Lung microvascular endothelial cell (primary cell): ENCODE measurements at regions not wholly inside any gene's neighbourhood (a gene's known extent, or its start where the extent isn't known, plus 50 kb on each side); places are given as distances from the start of the nearest gene placed in this dataset.
"Not testable (repeated sequence)": the region's sequence is repeated elsewhere in the genome, so short reads cannot be mapped to it uniquely, and the experiment has no call there.

Source experiments
- DNase-seq, 2 donors: peaks; one replicate each; pipeline versions ENCODE4 v3.0.0 to v3.0.0-alpha.2; 2010; ENCODE audit warnings: low read depth in 2 of 2

DNA sequence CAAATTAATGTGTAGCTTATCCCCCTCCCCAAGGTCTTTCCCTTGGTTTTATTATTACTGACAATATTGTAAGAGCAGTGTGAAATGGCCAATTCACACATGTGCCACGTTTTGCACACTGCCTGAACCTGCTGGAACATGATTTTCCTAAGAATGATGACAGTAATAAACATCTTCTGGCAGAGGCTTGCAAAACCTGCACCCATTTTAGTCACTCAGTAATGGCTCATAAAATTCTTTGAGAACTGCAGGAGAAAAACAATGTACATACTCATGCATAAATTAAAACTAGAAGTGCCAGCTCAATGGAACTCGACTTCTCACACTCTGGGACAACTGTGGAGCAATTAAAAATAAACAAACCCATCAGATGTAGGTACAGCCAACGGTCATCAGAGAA is 96.8 kb upstream of the POMZP3 start:
- not testable (repeated sequence) for DNase-seq

DNA sequence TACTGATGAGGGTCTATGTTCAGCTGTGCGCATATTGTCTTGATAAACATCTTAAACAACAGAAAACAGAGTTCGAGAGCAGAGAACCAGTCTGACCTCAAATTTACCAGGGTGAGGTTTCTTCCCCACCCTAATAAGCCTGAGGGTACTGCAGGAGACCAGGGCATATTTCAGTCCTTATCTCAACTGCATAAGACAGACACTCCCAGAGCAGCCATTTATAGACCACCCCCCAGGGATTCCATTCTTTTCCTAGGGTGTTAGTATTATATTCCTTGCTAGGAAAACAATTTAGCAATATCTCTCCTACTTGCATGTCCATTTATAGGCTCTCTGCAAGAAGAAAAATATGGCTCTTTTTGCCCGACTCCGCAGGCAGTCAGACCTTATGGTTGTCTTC is 89.5 kb upstream of the POMZP3 start:
- DNase-seq = not testable (repeated sequence)

DNA sequence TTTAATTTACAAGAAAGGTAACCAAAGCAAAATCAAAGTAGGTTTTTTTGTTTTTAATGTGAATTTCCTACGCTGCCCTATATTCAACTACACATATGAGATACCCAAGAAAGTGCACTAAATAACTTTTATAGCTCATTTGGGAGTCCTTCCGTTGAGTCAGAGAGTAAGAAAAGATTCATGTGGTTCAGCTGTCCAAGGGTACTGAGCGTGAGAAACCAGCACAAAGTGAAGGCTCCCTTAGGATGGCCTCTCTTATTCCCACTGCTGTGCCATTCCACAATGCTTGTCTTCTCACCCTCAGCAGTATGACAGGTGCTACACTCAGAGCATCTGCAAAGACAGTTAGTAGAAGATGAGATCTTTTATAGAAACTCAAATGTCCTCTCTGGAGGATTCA is 85.8 kb upstream of the POMZP3 start:
- not testable (repeated sequence) for DNase-seq

DNA sequence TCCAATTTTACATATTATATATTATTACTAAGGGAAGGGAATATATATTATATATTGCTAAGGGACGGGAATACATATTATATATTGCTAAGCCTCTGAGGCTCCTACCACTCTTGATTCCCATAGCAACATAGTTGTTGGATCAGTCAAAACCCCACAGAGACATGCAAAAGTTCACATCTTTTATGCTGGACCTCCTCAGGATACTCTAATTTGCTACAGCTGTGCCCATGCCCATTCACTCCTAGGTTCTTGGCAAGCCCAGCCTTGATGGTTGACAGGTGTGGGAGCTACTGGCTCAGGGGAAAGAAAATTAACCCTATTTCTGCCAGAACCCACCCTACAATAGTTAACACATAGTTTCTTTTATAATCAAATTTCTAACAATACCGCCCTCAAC is 84.6 kb upstream of the POMZP3 start:
- not testable (repeated sequence) for DNase-seq

GRCh38 chr7:76709703-76710102 is 82.6 kb upstream of the POMZP3 start:
- not testable (repeated sequence) for DNase-seq

DNA sequence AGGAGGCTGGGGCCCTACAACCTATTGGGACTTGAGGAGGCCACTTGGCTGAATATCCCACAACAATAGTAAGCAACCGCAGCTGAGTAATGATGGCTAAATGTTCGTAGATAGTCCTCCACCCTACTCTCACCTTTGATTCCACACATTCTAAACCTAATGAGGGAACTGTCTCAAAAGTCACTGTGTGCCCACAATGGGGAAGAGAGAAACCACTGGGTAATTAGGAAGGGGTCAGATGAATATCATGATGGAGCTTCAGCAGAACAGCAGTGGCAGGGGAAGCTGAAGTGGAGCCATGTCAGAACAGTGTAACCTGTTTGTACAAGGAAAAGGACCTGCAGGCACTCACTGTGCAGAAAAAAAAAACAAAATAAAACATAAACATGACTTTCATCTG is 81.4 kb upstream of the POMZP3 start:
- DNase-seq = not testable (repeated sequence)

- not testable (repeated sequence) for DNase-seq
Observed at GRCh38 chr7:76703815-76704214, 76.7 kb upstream of the POMZP3 start.

DNA sequence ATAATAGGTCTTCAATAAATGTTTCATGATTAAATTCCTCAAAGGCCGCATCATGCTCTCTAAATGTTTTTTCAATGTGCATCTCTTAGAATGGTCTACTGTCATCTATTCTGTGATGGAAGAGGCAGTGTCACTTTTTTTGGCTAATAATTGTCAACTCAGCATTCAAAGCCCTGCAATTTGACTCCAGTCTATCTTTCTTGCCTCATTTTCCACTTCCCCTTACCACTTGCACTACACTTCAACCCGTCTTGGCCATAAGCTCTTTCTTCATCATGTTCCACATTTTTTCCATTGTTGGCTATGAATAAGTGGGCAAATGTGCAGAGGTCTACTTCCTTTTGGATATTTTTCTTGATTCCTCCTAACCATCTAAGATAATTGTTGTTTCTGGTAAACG is 59.2 kb upstream of the POMZP3 start:
- not testable (repeated sequence) for DNase-seq

DNA sequence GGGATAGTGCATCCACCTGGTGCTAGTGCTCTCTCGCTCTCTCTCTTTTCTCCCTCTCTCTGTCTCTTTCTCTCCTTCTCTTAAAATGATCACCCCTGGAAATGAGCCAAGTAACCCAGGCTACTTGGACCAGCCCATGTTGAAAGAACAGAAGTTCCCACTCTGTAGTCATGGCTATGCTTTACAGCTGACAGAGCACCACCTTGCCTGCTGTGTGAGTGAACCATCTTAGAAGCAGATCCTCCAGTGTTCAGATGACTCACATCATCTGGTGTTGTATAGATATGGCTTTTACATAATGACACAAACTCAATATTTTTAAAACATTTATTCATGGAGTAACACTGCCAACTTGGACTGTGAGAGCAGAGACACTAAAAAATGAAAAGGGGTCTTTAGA is 57.7 kb upstream of the POMZP3 start:
- DNase-seq = not testable (repeated sequence)

DNA sequence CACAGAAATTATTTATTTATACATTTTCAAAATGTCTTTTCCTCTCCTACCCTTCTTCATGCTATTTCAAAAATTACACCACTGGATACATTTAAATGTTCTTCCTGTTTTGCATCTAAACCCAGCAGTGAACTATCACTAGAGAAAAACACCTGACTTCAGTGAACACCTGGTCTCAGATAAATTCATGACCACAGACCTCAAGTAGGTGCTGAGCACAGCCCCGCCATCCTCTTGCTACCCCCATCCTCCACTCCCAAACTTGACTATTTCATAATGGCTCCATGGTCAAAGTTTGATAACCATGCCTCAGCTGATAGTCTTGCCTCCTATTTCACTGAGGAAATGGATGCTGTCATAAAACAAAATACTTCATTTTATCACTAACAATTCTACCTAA is 56.6 kb upstream of the POMZP3 start:
- DNase-seq = not testable (repeated sequence)

DNA sequence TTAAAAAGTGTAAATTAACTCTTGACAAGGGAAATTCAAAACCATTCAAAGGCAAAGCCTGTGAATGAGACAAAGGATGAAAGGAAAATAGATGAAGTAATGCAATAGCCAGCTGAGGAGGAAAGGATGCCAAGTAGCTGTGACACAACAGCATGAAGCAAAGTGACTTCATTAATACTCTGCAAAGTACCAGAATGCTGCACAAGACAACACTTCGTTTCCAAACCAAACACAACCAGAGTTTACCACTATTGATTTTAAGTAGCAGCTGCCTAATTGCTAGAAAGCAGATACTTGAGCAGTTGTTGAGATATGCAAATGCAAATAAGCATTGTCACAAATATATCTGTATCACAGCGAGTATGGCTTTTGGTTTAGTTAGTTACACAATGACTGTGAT is 54.7 kb upstream of the POMZP3 start:
- not testable (repeated sequence) for DNase-seq

GRCh38 chr7:76679174-76679573 is 52.1 kb upstream of the POMZP3 start:
- not testable (repeated sequence) for DNase-seq

DNA sequence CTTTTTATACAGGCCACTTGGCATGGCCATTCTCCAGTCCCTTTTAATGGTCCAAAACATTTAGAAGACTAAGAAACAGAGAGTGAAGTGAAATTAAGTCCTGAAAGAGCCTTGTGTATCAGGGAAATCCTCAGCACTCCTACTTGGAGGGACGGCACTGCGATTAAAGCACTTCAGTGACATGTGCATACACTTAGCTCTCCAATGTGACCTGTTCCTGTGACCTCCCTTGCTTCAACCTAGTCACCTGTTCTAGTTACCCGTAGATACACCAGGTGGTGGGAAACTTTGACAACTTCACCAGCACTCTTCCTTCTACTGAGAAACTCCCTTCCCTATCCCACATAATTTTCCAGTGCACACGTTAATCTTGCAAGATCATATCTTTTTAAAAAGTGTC is 51.4 kb upstream of the POMZP3 start:
- not testable (repeated sequence) for DNase-seq

- not testable (repeated sequence) for DNase-seq
Observed at GRCh38 chr7:76676890-76677289, 49.8 kb upstream of the POMZP3 start.
